HepG2 (cell line): ENCODE measurements at regions not wholly inside any gene's neighbourhood (a gene's known extent, or its start where the extent isn't known, plus 50 kb on each side); places are given as distances from the start of the nearest gene placed in this dataset.

Source experiments
- ATAC-seq: fragments of 200-7000 bp; cut with Tn5 transposase; 3 replicates; pipeline ENCODE4 v1.9.1; 2020; ENCODE audit warnings: mild to moderate bottlenecking, moderate library complexity
- BruUV-seq: library from RNA; stranded (reverse); fragments of 400-500 nt; replicated peaks from 2 replicates; lab custom pipeline; 2021; lab: Mats Ljungman, UMichigan
- CTCF ChIA-PET: fragments of 300-600 bp; formaldehyde crosslinking; extraction: SDS; loops from one replicate; lab custom pipeline; 2021; ENCODE audit warnings: low total read pairs, inconsistent platforms, low intra/inter-chr PET ratio; lab: Yijun Ruan, JAX
- POLR2A ChIA-PET: fragments of 350-600 bp; sonication (Branson Sonifier 250); formaldehyde crosslinking; loops from one replicate; lab custom pipeline; 2020; ENCODE audit warnings: antibody characterized with exemption, inconsistent platforms; lab: Yijun Ruan, JAX
- DNase-seq: peaks from one replicate; pipeline ENCODE4 v3.0.0-alpha.2; 2015; ENCODE audit warnings: low spot score
- FAIRE-seq: peaks from 3 replicates; lab custom pipeline; 2011; peaks lifted over from hg19 to GRCh38; lab: Jason Lieb, UNC
- H2AFZ ChIP-seq: one replicate; pipeline ENCODE4 v1.6.1; 2011; ENCODE audit warnings: low read length, inconsistent platforms
- H3K27ac ChIP-seq: fragments of 300-600 bp; 3 replicates; pipeline ENCODE4 v1.8.0; 2011; ENCODE audit warnings: mixed run types, mild to moderate bottlenecking, mixed read lengths, low read length, inconsistent platforms; ENCODE audit not compliant: insufficient read depth; ENCODE audit errors: extremely low read length
- H3K27me3 ChIP-seq, 2 experiments: fragments of 200-600 bp in 1 of 2; 2 replicates in 1 of 2; 3 replicates in 1 of 2; pipeline versions ENCODE4 v1.6.0 to v1.8.0; 2011; ENCODE audit warnings: low read length in 2 of 2, mild to moderate bottlenecking in 2 of 2, moderate library complexity in 2 of 2, inconsistent platforms in 1 of 2; ENCODE audit not compliant: insufficient read depth in 2 of 2, control insufficient read depth in 1 of 2
- H3K36me3 ChIP-seq, 2 experiments: fragments of 200-600 bp in 1 of 2; replicated peaks in 1 of 2; 2 replicates in 1 of 2; 3 replicates in 1 of 2; pipeline versions ENCODE4 v1.5.1 to v1.8.0; 2011; ENCODE audit warnings: low read length in 2 of 2, inconsistent platforms in 1 of 2; ENCODE audit not compliant: insufficient read depth in 2 of 2, control insufficient read depth in 1 of 2
- H3K4me1 ChIP-seq: 2 replicates; pipeline ENCODE4 v1.5.1; 2012; ENCODE audit warnings: low read length, inconsistent platforms; ENCODE audit not compliant: insufficient read depth
- H3K4me2 ChIP-seq: 2 replicates; pipeline ENCODE4 v1.6.0; 2011; ENCODE audit warnings: low read depth, low read length, inconsistent platforms
- H3K4me3 ChIP-seq, 3 experiments: fragments of 200-600 bp in 1 of 3; sonication (generic), shearing (Covaris generic) in 1 of 3; replicated peaks in 1 of 3; 2 replicates each; pipeline ENCODE4 v1.5.1; 2011 to 2016; ENCODE audit warnings: low read length in 3 of 3, inconsistent platforms in 2 of 3, low read depth in 2 of 3, mild to moderate bottlenecking in 2 of 3, control low read depth in 1 of 3, mixed read lengths in 1 of 3; ENCODE audit not compliant: insufficient read depth in 1 of 3
- H3K79me2 ChIP-seq: one replicate; pipeline ENCODE4 v1.6.1; 2011; ENCODE audit warnings: low read length, inconsistent platforms; ENCODE audit not compliant: insufficient read depth
- H3K9ac ChIP-seq: 2 replicates; pipeline ENCODE4 v1.6.0; 2011; ENCODE audit warnings: mild to moderate bottlenecking, low read depth, low read length, inconsistent platforms; ENCODE audit not compliant: insufficient read depth
- H3K9me3 ChIP-seq: 2 replicates; pipeline ENCODE4 v1.5.1; 2012; ENCODE audit warnings: mild to moderate bottlenecking, low read length
- H4K20me1 ChIP-seq: 2 replicates; pipeline ENCODE4 v1.6.0; 2011; ENCODE audit warnings: inconsistent platforms, mild to moderate bottlenecking, low read length, moderate library complexity; ENCODE audit not compliant: insufficient read depth
- KMT2B ChIP-seq: IDR thresholded peaks from 2 replicates; pipeline ENCODE4 v1.6.1; 2016; ENCODE audit warnings: missing genetic modification reagents, missing compliant biosample characterization
- NONO ChIP-seq, 2 experiments: fragments of 450-650 bp in 1 of 2; sonication (generic) in 1 of 2; formaldehyde crosslinking in 1 of 2; IDR thresholded peaks in 1 of 2; conservative IDR thresholded peaks in 1 of 2; 2 replicates each; pipeline versions ENCODE4 v1.6.1 to v1.8.0; 2017 to 2022; ENCODE audit warnings: mild to moderate bottlenecking in 1 of 2, missing genetic modification reagents in 1 of 2, moderate library complexity in 1 of 2
- PAX8 ChIP-seq: sonication (generic); formaldehyde crosslinking; IDR thresholded peaks from 2 replicates; pipeline ENCODE4 v1.8.0; 2022; ENCODE audit warnings: mild to moderate bottlenecking, missing genetic modification reagents, borderline replicate concordance
- PITX1 ChIP-seq: sonication (generic); formaldehyde crosslinking; IDR thresholded peaks from 2 replicates; pipeline ENCODE4 v1.5.1; 2020; ENCODE audit warnings: mild to moderate bottlenecking, missing genetic modification reagents
- RARA ChIP-seq: IDR thresholded peaks from 2 replicates; pipeline ENCODE4 v1.6.1; 2016; ENCODE audit warnings: missing genetic modification reagents, missing compliant biosample characterization
- ZNF274 ChIP-seq: sonication (generic); formaldehyde crosslinking; IDR thresholded peaks from 2 replicates; pipeline ENCODE4 v1.5.1; 2020; ENCODE audit warnings: mild to moderate bottlenecking, missing genetic modification reagents
- WGBS: methylation state at CpG from one replicate; pipeline ENCODE4 v1.1.6; 2017; ENCODE audit warnings: low lambda C conversion rate; 5-methylcytosine and 5-hydroxymethylcytosine counted together
- in situ Hi-C: cut with HindIII; loops from 2 replicates; pipeline ENCODE4 v1.10.0; 2017; ENCODE audit warnings: low pct_unique_long_range_greater_than_20kb; ENCODE audit not compliant: extremely low pct_ligation_motif_present
- intact Hi-C: fragments of 100-400 bp; cut with micrococcal nuclease; formaldehyde crosslinking; loops from one replicate; pipeline ENCODE4 v1.10.0; 2022; ENCODE audit not compliant: unreplicated experiment
- TF ChIP-seq, protein P1 (sequence below): sonication (generic); formaldehyde crosslinking; IDR thresholded peaks from one replicate; pipeline ENCODE4 v1.5.1; 2020; ENCODE audit warnings: mild to moderate bottlenecking, missing genetic modification reagents; ENCODE audit errors: not compliant biosample characterization

DNA sequence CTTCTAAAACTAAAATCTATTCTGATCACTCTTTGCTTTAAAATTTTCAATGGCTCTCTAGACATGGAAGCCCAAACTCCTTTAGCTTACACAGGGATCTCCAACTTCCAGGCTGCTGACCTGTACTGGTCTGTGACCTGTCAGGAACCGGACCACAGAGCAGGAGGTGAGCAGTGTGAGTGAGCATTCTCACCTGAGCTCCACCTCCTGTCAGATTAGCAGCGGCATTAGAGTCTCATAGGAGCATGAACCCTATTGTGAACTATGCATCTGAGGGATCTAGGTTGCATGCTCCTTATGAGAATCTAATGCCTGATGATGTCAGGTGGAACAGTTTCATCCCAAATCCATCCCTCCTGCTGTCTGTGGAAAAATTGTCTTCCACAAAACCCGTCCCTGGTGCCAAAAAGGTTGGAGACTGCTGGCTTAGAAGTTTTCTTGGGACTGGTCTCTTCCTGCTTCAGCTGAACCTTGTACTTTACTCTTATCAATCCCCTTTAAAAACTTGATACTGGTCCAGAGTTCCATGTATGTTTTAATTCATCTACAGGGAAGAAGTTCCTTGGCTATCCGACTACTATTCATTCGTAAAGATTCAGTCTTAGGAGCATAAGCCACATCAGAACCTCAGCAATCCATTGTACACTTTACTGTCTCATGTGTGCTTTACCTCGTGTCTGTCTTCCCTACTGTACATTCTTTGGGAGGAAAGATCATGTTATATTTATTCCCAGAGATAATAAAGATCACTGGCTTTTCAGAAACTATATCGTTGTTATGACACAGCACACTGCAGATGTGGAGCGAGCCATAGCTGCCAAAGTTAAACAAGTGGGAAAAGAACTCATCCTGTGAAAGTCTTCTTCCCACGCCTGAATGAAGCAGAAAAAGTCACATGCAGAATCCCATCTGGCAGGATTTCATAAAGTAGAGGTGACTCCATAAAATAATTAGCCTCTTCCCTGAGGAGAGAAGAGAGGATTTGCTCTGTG, 183.8 kb downstream of the LRATD1 start:
- Histone ChIP-seq H3K4me2 (no peak overlapping the region), H4K20me1 (no peaks in the 10 kb centered on the region), H2AFZ (no peak overlapping the region), H3K27me3 (no peaks in the 10 kb centered on the region), H3K9me3 (peaks cover 30% of the 10 kb centered on the region), H3K4me1 (no peaks in the 10 kb centered on the region), H3K4me3 (no peak overlapping the region), H3K9ac (no peak overlapping the region), H3K27ac (no peak overlapping the region), H3K36me3 (no peaks in the 10 kb centered on the region), H3K79me2 (no peaks in the 10 kb centered on the region)
- in situ Hi-C loops (no loop called here), intact Hi-C loops (no loop called here)
- TF ChIP-seq NONO (IDR thresholded peaks at IDR 0.05) (no peak), NONO (CRISPR knock-in tag; conservative IDR thresholded peaks at IDR 0.05) (no peak), ZNF274 (no peak), RARA (no peak), KMT2B (CRISPR knock-in tag) (no peak), PITX1 (no peak), PAX8 (CRISPR knock-in tag) (no peak)
- TF ChIP-seq, protein P1, sequence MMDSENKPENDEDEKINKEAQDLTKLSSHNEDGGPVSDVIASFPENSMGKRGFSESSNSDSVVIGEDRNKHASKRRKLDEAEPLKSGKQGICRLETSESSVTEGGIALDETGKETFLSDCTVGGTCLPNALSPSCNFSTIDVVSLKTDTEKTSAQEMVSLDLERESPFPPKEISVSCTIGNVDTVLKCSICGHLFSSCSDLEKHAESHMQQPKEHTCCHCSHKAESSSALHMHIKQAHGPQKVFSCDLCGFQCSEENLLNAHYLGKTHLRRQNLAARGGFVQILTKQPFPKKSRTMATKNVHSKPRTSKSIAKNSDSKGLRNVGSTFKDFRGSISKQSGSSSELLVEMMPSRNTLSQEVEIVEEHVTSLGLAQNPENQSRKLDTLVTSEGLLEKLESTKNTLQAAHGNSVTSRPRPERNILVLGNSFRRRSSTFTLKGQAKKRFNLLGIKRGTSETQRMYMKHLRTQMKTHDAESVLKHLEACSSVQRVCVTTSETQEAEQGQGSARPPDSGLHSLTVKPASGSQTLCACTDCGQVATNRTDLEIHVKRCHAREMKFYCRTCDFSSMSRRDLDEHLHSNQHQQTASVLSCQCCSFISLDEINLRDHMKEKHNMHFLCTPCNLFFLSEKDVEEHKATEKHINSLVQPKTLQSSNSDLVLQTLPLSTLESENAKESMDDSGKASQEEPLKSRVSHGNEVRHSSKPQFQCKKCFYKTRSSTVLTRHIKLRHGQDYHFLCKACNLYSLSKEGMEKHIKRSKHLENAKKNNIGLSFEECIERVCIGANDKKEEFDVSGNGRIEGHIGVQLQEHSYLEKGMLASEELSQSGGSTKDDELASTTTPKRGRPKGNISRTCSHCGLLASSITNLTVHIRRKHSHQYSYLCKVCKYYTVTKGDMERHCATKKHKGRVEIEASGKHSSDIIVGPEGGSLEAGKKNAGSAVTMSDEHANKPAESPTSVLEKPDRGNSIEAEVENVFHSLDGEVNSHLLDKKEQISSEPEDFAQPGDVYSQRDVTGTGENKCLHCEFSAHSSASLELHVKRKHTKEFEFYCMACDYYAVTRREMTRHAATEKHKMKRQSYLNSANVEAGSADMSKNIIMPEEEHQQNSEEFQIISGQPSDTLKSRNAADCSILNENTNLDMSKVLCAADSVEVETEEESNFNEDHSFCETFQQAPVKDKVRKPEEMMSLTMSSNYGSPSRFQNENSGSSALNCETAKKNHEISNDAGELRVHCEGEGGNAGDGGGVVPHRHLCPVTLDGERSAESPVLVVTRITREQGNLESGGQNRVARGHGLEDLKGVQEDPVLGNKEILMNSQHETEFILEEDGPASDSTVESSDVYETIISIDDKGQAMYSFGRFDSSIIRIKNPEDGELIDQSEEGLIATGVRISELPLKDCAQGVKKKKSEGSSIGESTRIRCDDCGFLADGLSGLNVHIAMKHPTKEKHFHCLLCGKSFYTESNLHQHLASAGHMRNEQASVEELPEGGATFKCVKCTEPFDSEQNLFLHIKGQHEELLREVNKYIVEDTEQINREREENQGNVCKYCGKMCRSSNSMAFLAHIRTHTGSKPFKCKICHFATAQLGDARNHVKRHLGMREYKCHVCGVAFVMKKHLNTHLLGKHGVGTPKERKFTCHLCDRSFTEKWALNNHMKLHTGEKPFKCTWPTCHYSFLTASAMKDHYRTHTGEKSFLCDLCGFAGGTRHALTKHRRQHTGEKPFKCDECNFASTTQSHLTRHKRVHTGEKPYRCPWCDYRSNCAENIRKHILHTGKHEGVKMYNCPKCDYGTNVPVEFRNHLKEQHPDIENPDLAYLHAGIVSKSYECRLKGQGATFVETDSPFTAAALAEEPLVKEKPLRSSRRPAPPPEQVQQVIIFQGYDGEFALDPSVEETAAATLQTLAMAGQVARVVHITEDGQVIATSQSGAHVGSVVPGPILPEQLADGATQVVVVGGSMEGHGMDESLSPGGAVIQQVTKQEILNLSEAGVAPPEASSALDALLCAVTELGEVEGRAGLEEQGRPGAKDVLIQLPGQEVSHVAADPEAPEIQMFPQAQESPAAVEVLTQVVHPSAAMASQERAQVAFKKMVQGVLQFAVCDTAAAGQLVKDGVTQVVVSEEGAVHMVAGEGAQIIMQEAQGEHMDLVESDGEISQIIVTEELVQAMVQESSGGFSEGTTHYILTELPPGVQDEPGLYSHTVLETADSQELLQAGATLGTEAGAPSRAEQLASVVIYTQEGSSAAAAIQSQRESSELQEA (CRISPR knock-in tag): no peak
- FAIRE-seq (no peak), DNase-seq (no peak), ATAC-seq (no peak)
- BruUV-seq: no TSS peak
- CTCF ChIA-PET: no interaction called here
- 13% methylated on average over 9 of the region's 9 CpGs for WGBS
- POLR2A ChIA-PET: no interaction called here
